Karpas-422 (cell line): ENCODE measurements at regions not wholly inside any gene's neighbourhood (a gene's known extent, or its start where the extent isn't known, plus 50 kb on each side); places are given as distances from the start of the nearest gene placed in this dataset.

Experiments
- DNase-seq: peaks from one replicate; pipeline ENCODE4 v3.0.0-alpha.2; 2015
- H2AFZ ChIP-seq: fragments of 200-600 bp; sonication (generic); 2 replicates; pipeline ENCODE4 v1.6.1; 2014; ENCODE audit warnings: antibody characterized with exemption, low read length, mixed read lengths
- H3K27ac ChIP-seq: fragments of 200-600 bp; sonication (generic); 2 replicates; pipeline ENCODE4 v1.5.1; 2014; ENCODE audit warnings: mild to moderate bottlenecking, low read length, moderate library complexity
- H3K27me3 ChIP-seq: fragments of 200-600 bp; sonication (generic); 2 replicates; pipeline ENCODE4 v1.6.1; 2014; ENCODE audit warnings: low read length, mixed read lengths
- H3K36me3 ChIP-seq: fragments of 200-600 bp; sonication (generic); 2 replicates; pipeline ENCODE4 v1.6.1; 2014; ENCODE audit warnings: low read length, mixed read lengths; ENCODE audit not compliant: insufficient read depth
- H3K4me1 ChIP-seq: fragments of 200-600 bp; sonication (generic); 2 replicates; pipeline ENCODE4 v1.6.1; 2014; ENCODE audit warnings: mild to moderate bottlenecking, low read length, mixed read lengths
- H3K4me2 ChIP-seq: fragments of 200-600 bp; sonication (generic); 2 replicates; pipeline ENCODE4 v1.6.1; 2014; ENCODE audit warnings: low read length, low read depth, mild to moderate bottlenecking; ENCODE audit not compliant: poor library complexity, severe bottlenecking
- H3K4me3 ChIP-seq: fragments of 200-600 bp; sonication (generic); 2 replicates; pipeline ENCODE4 v1.5.1; 2014; ENCODE audit warnings: mild to moderate bottlenecking, antibody characterized with exemption, low read length, mixed read lengths
- H3K79me2 ChIP-seq: fragments of 200-600 bp; sonication (generic); 2 replicates; pipeline ENCODE4 v1.6.1; 2014; ENCODE audit warnings: mild to moderate bottlenecking, low read length, mixed read lengths
- H3K9ac ChIP-seq: fragments of 200-600 bp; sonication (generic); 2 replicates; pipeline ENCODE4 v1.6.0; 2014; ENCODE audit warnings: low read length
- H3K9me2 ChIP-seq: fragments of 200-600 bp; sonication (generic), shearing (Covaris generic); replicated peaks from 2 replicates; pipeline ENCODE4 v1.6.0; 2014; ENCODE audit warnings: mild to moderate bottlenecking, low read length, moderate library complexity; ENCODE audit not compliant: insufficient read depth
- H3K9me3 ChIP-seq: fragments of 300-700, 200-600 bp; sonication (generic); 2 replicates; pipeline ENCODE4 v1.6.1; 2014; ENCODE audit warnings: low read length, mixed read lengths
- H4K20me1 ChIP-seq: fragments of 200-600 bp; sonication (generic); 2 replicates; pipeline ENCODE4 v1.6.1; 2014; ENCODE audit warnings: mild to moderate bottlenecking, antibody characterized with exemption, low read length, low read depth; ENCODE audit not compliant: insufficient read depth

GRCh38 chr2:239666855-239667376 lies 266.1 kb upstream of the HDAC4 start:
- no peaks in the 10 kb centered on the region for H3K9me2 ChIP-seq
- no peaks in the 10 kb centered on the region for H3K27me3 ChIP-seq
- H4K20me1 ChIP-seq, result no peaks in the 10 kb centered on the region
- H3K9me3 ChIP-seq, result no peaks in the 10 kb centered on the region
- H3K9ac ChIP-seq, result no peak overlapping the region
- no peak overlapping the region for H3K4me3 ChIP-seq
- H2AFZ ChIP-seq, result no peak overlapping the region
- no peak for DNase-seq
- no peaks in the 10 kb centered on the region for H3K79me2 ChIP-seq
- no peaks in the 10 kb centered on the region for H3K36me3 ChIP-seq
- no peaks in the 10 kb centered on the region for H3K4me1 ChIP-seq
- no peak overlapping the region for H3K27ac ChIP-seq
- H3K4me2 ChIP-seq, result no peak overlapping the region

- H3K27me3 ChIP-seq, result no peaks in the 10 kb centered on the region
- no peak for DNase-seq
- no peak overlapping the region for H3K9ac ChIP-seq
- H3K4me3 ChIP-seq, result no peak overlapping the region
- H2AFZ ChIP-seq, result no peak overlapping the region
- H3K4me2 ChIP-seq, result no peak overlapping the region
- no peaks in the 10 kb centered on the region for H3K9me3 ChIP-seq
- H3K27ac ChIP-seq, result no peak overlapping the region
- no peaks in the 10 kb centered on the region for H4K20me1 ChIP-seq
- H3K79me2 ChIP-seq, result no peaks in the 10 kb centered on the region
- no peaks in the 10 kb centered on the region for H3K4me1 ChIP-seq
- H3K9me2 ChIP-seq, result no peaks in the 10 kb centered on the region
- H3K36me3 ChIP-seq, result no peaks in the 10 kb centered on the region
Measured at GRCh38 chr2:239666053-239666854, 265.4 kb upstream of the HDAC4 start.

- no peaks in the 10 kb centered on the region for H3K9me3 ChIP-seq
- no peaks in the 10 kb centered on the region for H3K36me3 ChIP-seq
- no peak for DNase-seq
- H2AFZ ChIP-seq, result no peak overlapping the region
- no peaks in the 10 kb centered on the region for H3K79me2 ChIP-seq
- no peaks in the 10 kb centered on the region for H3K4me1 ChIP-seq
- no peak overlapping the region for H3K4me3 ChIP-seq
- no peaks in the 10 kb centered on the region for H4K20me1 ChIP-seq
- H3K4me2 ChIP-seq, result no peak overlapping the region
- H3K27ac ChIP-seq, result no peak overlapping the region
- no peaks in the 10 kb centered on the region for H3K27me3 ChIP-seq
- H3K9me2 ChIP-seq, result no peaks in the 10 kb centered on the region
- no peak overlapping the region for H3K9ac ChIP-seq
Measured at GRCh38 chr2:239664216-239664810, 263.5 kb upstream of the HDAC4 start.

- no peaks in the 10 kb centered on the region for H3K9me3 ChIP-seq
- H3K27me3 ChIP-seq, result no peaks in the 10 kb centered on the region
- no peak overlapping the region for H3K9ac ChIP-seq
- no peak overlapping the region for H3K4me3 ChIP-seq
- H3K79me2 ChIP-seq, result no peaks in the 10 kb centered on the region
- DNase-seq, result no peak
- H4K20me1 ChIP-seq, result no peaks in the 10 kb centered on the region
- H3K9me2 ChIP-seq, result no peaks in the 10 kb centered on the region
- H3K4me1 ChIP-seq, result no peaks in the 10 kb centered on the region
- H3K4me2 ChIP-seq, result no peak overlapping the region
- H3K36me3 ChIP-seq, result no peaks in the 10 kb centered on the region
- H2AFZ ChIP-seq, result no peak overlapping the region
- H3K27ac ChIP-seq, result no peak overlapping the region
Measured at GRCh38 chr2:239663364-239663924, 262.6 kb upstream of the HDAC4 start.

GRCh38 chr2:239662413-239663120 lies 261.7 kb upstream of the HDAC4 start:
- no peak for DNase-seq
- H3K4me1 ChIP-seq, result no peaks in the 10 kb centered on the region
- no peaks in the 10 kb centered on the region for H4K20me1 ChIP-seq
- no peak overlapping the region for H2AFZ ChIP-seq
- H3K27me3 ChIP-seq, result no peaks in the 10 kb centered on the region
- H3K9me3 ChIP-seq, result no peaks in the 10 kb centered on the region
- H3K36me3 ChIP-seq, result no peaks in the 10 kb centered on the region
- no peak overlapping the region for H3K27ac ChIP-seq
- no peak overlapping the region for H3K4me3 ChIP-seq
- H3K79me2 ChIP-seq, result no peaks in the 10 kb centered on the region
- H3K9me2 ChIP-seq, result no peaks in the 10 kb centered on the region
- no peak overlapping the region for H3K9ac ChIP-seq
- H3K4me2 ChIP-seq, result no peak overlapping the region

- no peaks in the 10 kb centered on the region for H4K20me1 ChIP-seq
- no peak for DNase-seq
- H3K9ac ChIP-seq, result no peak overlapping the region
- no peaks in the 10 kb centered on the region for H3K9me2 ChIP-seq
- no peak overlapping the region for H3K4me3 ChIP-seq
- no peak overlapping the region for H2AFZ ChIP-seq
- H3K9me3 ChIP-seq, result no peaks in the 10 kb centered on the region
- H3K4me2 ChIP-seq, result no peak overlapping the region
- no peaks in the 10 kb centered on the region for H3K36me3 ChIP-seq
- no peaks in the 10 kb centered on the region for H3K79me2 ChIP-seq
- no peaks in the 10 kb centered on the region for H3K4me1 ChIP-seq
- H3K27me3 ChIP-seq, result no peaks in the 10 kb centered on the region
- H3K27ac ChIP-seq, result no peak overlapping the region
Measured at GRCh38 chr2:239661334-239662312, 260.8 kb upstream of the HDAC4 start.

GRCh38 chr2:239660390-239661230 lies 259.8 kb upstream of the HDAC4 start:
- Histone ChIP-seq H3K4me3 (no peak overlapping the region), H2AFZ (no peak overlapping the region), H3K9me2 (no peaks in the 10 kb centered on the region), H3K4me1 (no peaks in the 10 kb centered on the region), H3K79me2 (no peaks in the 10 kb centered on the region), H3K27ac (no peak overlapping the region), H3K4me2 (no peak overlapping the region), H3K9me3 (no peaks in the 10 kb centered on the region), H3K27me3 (no peaks in the 10 kb centered on the region), H3K9ac (no peak overlapping the region), H3K36me3 (no peaks in the 10 kb centered on the region), H4K20me1 (no peaks in the 10 kb centered on the region)
- DNase-seq, result no peak
